Heart left ventricle (tissue), 13 donors: ENCODE measurements at regions not wholly inside any gene's neighbourhood (a gene's known extent, or its start where the extent isn't known, plus 50 kb on each side); places are given as distances from the start of the nearest gene placed in this dataset.

Experiments
- CTCF ChIP-seq, 12 donors: fragments of 200-600 bp; sonication (generic) in 4 of 12; IDR thresholded peaks; one replicate each; pipeline versions ENCODE4 v1.5.0 to v1.8.0; 2018 to 2022; ENCODE audit warnings: antibody characterized with exemption in 12 of 12, mild to moderate bottlenecking in 5 of 12
- POLR2A ChIP-seq, 2 donors: fragments of 450-650 bp; IDR thresholded peaks; one replicate each; pipeline ENCODE4 v1.6.1; 2017; ENCODE audit warnings: antibody characterized with exemption in 2 of 2, mild to moderate bottlenecking in 2 of 2, moderate library complexity in 2 of 2
- donor health status: ischemic (EF 13 %, LVEDD 7.1; RV severe dilation, severe dysfunction).
- donor health status: DM: no; HTN: yes; CAD: no.
- donor health status: DM: no; HTN: no; CAD: no.
- donor health status: ischemic (EF 25% LVEDD 6.9; RV normal size, moderate dysfunction).
- donor health status: ischemic (EF 25% LVEDD 5.7; RV mildly dilated, moderate dysfunction).
- donor health status: ischemic (EF 35%, LVEDD 5.7; RV mildly dilated, moderate dysfunction).
- donor health status: nonischemic (EF 11% LVEDD 7.7; RV severe dilation, severe dysfunction).
- donor health status: DM: yes; HTN: yes; CAD: no.
- donor health status: PGD.
- donor health status: ischemic (EF 29% LVEDD 5.4; RV normal size, mild dysfunction).
- donor health status: nonischemic (EF 23%, LVEDD 6.1; RV moderate dilation, normal function).

DNA sequence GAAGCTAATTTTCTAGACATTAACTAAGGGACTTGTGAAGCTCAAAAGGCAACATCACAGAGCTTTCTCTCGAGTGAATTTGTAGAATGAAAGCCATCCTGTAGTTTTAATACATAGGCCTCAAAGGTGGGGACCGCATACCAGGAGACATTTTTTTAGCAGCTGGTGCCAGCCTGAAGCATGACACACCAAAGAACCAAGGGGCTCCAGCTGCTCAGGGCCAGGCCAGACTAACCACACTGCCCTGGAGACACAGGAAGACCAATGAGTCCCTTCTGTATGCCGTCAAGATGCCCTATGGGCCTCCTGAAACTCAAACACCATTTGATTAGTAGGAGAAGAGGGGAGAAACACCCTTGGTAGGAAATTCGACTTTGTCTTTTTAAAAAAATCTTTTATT, 113.9 kb upstream of the CACNA1E start:
- TF ChIP-seq CTCF (IDR thresholded peaks at IDR 0.05): no peak
- no peak for TF ChIP-seq POLR2A (IDR thresholded peaks at IDR 0.05)
